ENCODE measurements at regions not wholly inside any gene's neighbourhood (a gene's known extent, or its start where the extent isn't known, plus 50 kb on each side); places are given as distances from the start of the nearest gene placed in this dataset.

GRCh38 chr12:61563665-61564450 lies 696.3 kb upstream of the USP15 start:
- CTCF ChIA-PET, result no interaction called here
- H3K27ac ChIP-seq (ENCODE audit: extremely low read depth, low read depth, low read length), result no peak overlapping the region
- H3K4me3 ChIP-seq (ENCODE audit: low read depth, low read length), result no peak overlapping the region
- TF ChIP-seq ZNF629 (tag by site-specific recombination; IDR thresholded peaks at IDR 0.05) (no peak), ZFP69B (tag by site-specific recombination; IDR thresholded peaks at IDR 0.05) (no peak), GLI4 (tag by site-specific recombination; IDR thresholded peaks at IDR 0.05) (no peak), ZNF292 (tag by site-specific recombination; IDR thresholded peaks at IDR 0.05; ENCODE audit: borderline replicate concordance, low read depth) (no peak), ZNF677 (tag by site-specific recombination; IDR thresholded peaks at IDR 0.05) (no peak), ZNF157 (tag by site-specific recombination; IDR thresholded peaks at IDR 0.05) (no peak), ZNF433 (tag by site-specific recombination; IDR thresholded peaks at IDR 0.05; ENCODE audit: low read depth) (no peak), ZNF623 (tag by site-specific recombination; IDR thresholded peaks at IDR 0.05) (no peak), ZNF600 (tag by site-specific recombination; IDR thresholded peaks at IDR 0.05) (no peak), TSHZ1 (tag by site-specific recombination; IDR thresholded peaks at IDR 0.05; ENCODE audit: borderline replicate concordance) (no peak), ZNF610 (tag by site-specific recombination; IDR thresholded peaks at IDR 0.05; ENCODE audit: borderline replicate concordance) (no peak), ZNF521 (tag by site-specific recombination; IDR thresholded peaks at IDR 0.05) (no peak), ZNF560 (tag by site-specific recombination; IDR thresholded peaks at IDR 0.05; ENCODE audit: borderline replicate concordance) (no peak)
- TF ChIP-seq, protein P1, sequence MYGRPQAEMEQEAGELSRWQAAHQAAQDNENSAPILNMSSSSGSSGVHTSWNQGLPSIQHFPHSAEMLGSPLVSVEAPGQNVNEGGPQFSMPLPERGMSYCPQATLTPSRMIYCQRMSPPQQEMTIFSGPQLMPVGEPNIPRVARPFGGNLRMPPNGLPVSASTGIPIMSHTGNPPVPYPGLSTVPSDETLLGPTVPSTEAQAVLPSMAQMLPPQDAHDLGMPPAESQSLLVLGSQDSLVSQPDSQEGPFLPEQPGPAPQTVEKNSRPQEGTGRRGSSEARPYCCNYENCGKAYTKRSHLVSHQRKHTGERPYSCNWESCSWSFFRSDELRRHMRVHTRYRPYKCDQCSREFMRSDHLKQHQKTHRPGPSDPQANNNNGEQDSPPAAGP (tag by site-specific recombination; IDR thresholded peaks at IDR 0.05), result no peak
- TF ChIP-seq, protein P2, sequence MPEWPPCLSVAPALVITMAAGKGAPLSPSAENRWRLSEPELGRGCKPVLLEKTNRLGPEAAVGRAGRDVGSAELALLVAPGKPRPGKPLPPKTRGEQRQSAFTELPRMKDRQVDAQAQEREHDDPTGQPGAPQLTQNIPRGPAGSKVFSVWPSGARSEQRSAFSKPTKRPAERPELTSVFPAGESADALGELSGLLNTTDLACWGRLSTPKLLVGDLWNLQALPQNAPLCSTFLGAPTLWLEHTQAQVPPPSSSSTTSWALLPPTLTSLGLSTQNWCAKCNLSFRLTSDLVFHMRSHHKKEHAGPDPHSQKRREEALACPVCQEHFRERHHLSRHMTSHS (tag by site-specific recombination; IDR thresholded peaks at IDR 0.05), result no peak
- H3K36me3 ChIP-seq (ENCODE audit: control insufficient read depth in 2 of 2, insufficient read depth in 1 of 2, low read length in 2 of 2), result no peaks in the 10 kb centered on the region
- no peaks in the 10 kb centered on the region for H3K4me1 ChIP-seq (ENCODE audit: control insufficient read depth, insufficient read depth, low read length)
- H3K9me3 ChIP-seq (ENCODE audit: control insufficient read depth, insufficient read depth, low read depth, low read length), result no peaks in the 10 kb centered on the region
- POLR2A ChIA-PET, result no interaction called here

GRCh38 chr12:61564466-61564865 lies 695.7 kb upstream of the USP15 start:
- H3K9me3 ChIP-seq (ENCODE audit: control insufficient read depth, insufficient read depth, low read depth, low read length), result no peaks in the 10 kb centered on the region
- no peaks in the 10 kb centered on the region for H3K4me1 ChIP-seq (ENCODE audit: control insufficient read depth, insufficient read depth, low read length)
- CTCF ChIA-PET, result no interaction called here
- no peak overlapping the region for H3K27ac ChIP-seq (ENCODE audit: extremely low read depth, low read depth, low read length)
- no peaks in the 10 kb centered on the region for H3K36me3 ChIP-seq (ENCODE audit: control insufficient read depth in 2 of 2, insufficient read depth in 1 of 2, low read length in 2 of 2)
- no peak for TF ChIP-seq SETDB1 (IDR thresholded peaks at IDR 0.05; ENCODE audit: insufficient read length, low read length)
- TF ChIP-seq ZNF362 (tag by site-specific recombination; IDR thresholded peaks at IDR 0.05), result no peak
- no peak for TF ChIP-seq ZFP3 (tag by site-specific recombination; IDR thresholded peaks at IDR 0.05; ENCODE audit: low read depth)
- no peak for TF ChIP-seq ZBTB17 (tag by site-specific recombination; IDR thresholded peaks at IDR 0.05)
- no peak for TF ChIP-seq EGR2 (tag by site-specific recombination; IDR thresholded peaks at IDR 0.05; ENCODE audit: low read depth)
- TF ChIP-seq ZNF701 (tag by site-specific recombination; IDR thresholded peaks at IDR 0.05), result no peak
- POLR2A ChIA-PET, result no interaction called here
- no peak overlapping the region for H3K4me3 ChIP-seq (ENCODE audit: low read depth, low read length)

Data from HEK293 (cell line).